Astrocyte (in vitro differentiated cells and primary cell): ENCODE measurements at regions not wholly inside any gene's neighbourhood (a gene's known extent, or its start where the extent isn't known, plus 50 kb on each side); places are given as distances from the start of the nearest gene placed in this dataset.

ENCODE experiments used
- DNase-seq: peaks from one replicate; pipeline ENCODE4 v3.0.0-alpha.2; 2010; ENCODE audit warnings: low read depth
- FAIRE-seq: peaks from 2 replicates; lab custom pipeline; 2011; peaks lifted over from hg19 to GRCh38; lab: Jason Lieb, UNC
- H2AFZ ChIP-seq: 2 replicates; pipeline ENCODE4 v1.6.0; 2012; ENCODE audit warnings: low read depth, low read length, inconsistent platforms
- H3K27ac ChIP-seq: 2 replicates; pipeline ENCODE4 v1.5.1; 2011; ENCODE audit warnings: low read depth, low read length, inconsistent platforms
- H3K27me3 ChIP-seq: 2 replicates; pipeline ENCODE4 v1.6.0; 2011; ENCODE audit warnings: low read length, inconsistent platforms; ENCODE audit not compliant: insufficient read depth
- H3K36me3 ChIP-seq: 2 replicates; pipeline ENCODE4 v1.5.1; 2011; ENCODE audit warnings: low read length, inconsistent platforms; ENCODE audit not compliant: insufficient read depth
- H3K4me1 ChIP-seq: 2 replicates; pipeline ENCODE4 v1.5.1; 2011; ENCODE audit warnings: low read length, inconsistent platforms; ENCODE audit not compliant: insufficient read depth
- H3K4me2 ChIP-seq: 2 replicates; pipeline ENCODE4 v1.6.0; 2012; ENCODE audit warnings: low read length, inconsistent platforms
- H3K4me3 ChIP-seq: 2 replicates; pipeline ENCODE4 v1.5.1; 2011; ENCODE audit warnings: low read depth, mild to moderate bottlenecking, low read length, inconsistent platforms; ENCODE audit not compliant: insufficient read depth
- H3K79me2 ChIP-seq: 2 replicates; pipeline ENCODE4 v1.6.0; 2012; ENCODE audit warnings: mild to moderate bottlenecking, low read length, inconsistent platforms; ENCODE audit not compliant: insufficient read depth
- H3K9ac ChIP-seq: 2 replicates; pipeline ENCODE4 v1.6.0; 2012; ENCODE audit warnings: mild to moderate bottlenecking, low read length, inconsistent platforms
- H3K9me3 ChIP-seq: 2 replicates; pipeline ENCODE4 v1.5.1; 2012; ENCODE audit warnings: low read depth, mild to moderate bottlenecking, low read length, inconsistent platforms; ENCODE audit not compliant: insufficient read depth
- H4K20me1 ChIP-seq: 2 replicates; pipeline ENCODE4 v1.6.0; 2012; ENCODE audit warnings: low read length, inconsistent platforms; ENCODE audit not compliant: insufficient read depth
- H3K27ac Mint-ChIP-seq: one replicate; pipeline ENCODE4 v1.8.0; 2021; ENCODE audit warnings: mild to moderate bottlenecking, mixed read lengths; ENCODE audit not compliant: unreplicated experiment
- H3K27me3 Mint-ChIP-seq: one replicate; pipeline ENCODE4 v1.8.0; 2021; ENCODE audit warnings: low read depth, mixed read lengths; ENCODE audit not compliant: unreplicated experiment
- H3K36me3 Mint-ChIP-seq: one replicate; pipeline ENCODE4 v1.8.0; 2021; ENCODE audit warnings: low read depth, mixed read lengths; ENCODE audit not compliant: unreplicated experiment
- H3K4me1 Mint-ChIP-seq: one replicate; pipeline ENCODE4 v1.8.0; 2021; ENCODE audit warnings: low read depth, mixed read lengths; ENCODE audit not compliant: unreplicated experiment
- H3K4me3 Mint-ChIP-seq: one replicate; pipeline ENCODE4 v1.8.0; 2021; ENCODE audit warnings: mild to moderate bottlenecking, moderate library complexity, mixed read lengths; ENCODE audit not compliant: unreplicated experiment
- H3K9me3 Mint-ChIP-seq: one replicate; pipeline ENCODE4 v1.8.0; 2021; ENCODE audit warnings: mild to moderate bottlenecking, mixed read lengths; ENCODE audit not compliant: unreplicated experiment
- EZH2 ChIP-seq: IDR thresholded peaks from 2 replicates; pipeline ENCODE4 v1.6.1; 2012; ENCODE audit warnings: mild to moderate bottlenecking, low read length, inconsistent platforms; ENCODE audit not compliant: insufficient read depth
- TF ChIP-seq, protein P1 (sequence below): IDR thresholded peaks from 2 replicates; pipeline ENCODE4 v1.5.1; 2011; ENCODE audit warnings: low read depth, mild to moderate bottlenecking, inconsistent platforms, low read length, moderate library complexity; ENCODE audit not compliant: insufficient read depth

- Mint-ChIP-seq H3K4me1 (peaks cover 19% of the 10 kb centered on the region), H3K27ac (no peak overlapping the region), H3K9me3 (no peaks in the 10 kb centered on the region), H3K36me3 (no peaks in the 10 kb centered on the region), H3K4me3 (no peak overlapping the region), H3K27me3 (no peaks in the 10 kb centered on the region)
- H3K4me3 ChIP-seq: no peak overlapping the region
- TF ChIP-seq EZH2: no peak
- TF ChIP-seq, protein P1, sequence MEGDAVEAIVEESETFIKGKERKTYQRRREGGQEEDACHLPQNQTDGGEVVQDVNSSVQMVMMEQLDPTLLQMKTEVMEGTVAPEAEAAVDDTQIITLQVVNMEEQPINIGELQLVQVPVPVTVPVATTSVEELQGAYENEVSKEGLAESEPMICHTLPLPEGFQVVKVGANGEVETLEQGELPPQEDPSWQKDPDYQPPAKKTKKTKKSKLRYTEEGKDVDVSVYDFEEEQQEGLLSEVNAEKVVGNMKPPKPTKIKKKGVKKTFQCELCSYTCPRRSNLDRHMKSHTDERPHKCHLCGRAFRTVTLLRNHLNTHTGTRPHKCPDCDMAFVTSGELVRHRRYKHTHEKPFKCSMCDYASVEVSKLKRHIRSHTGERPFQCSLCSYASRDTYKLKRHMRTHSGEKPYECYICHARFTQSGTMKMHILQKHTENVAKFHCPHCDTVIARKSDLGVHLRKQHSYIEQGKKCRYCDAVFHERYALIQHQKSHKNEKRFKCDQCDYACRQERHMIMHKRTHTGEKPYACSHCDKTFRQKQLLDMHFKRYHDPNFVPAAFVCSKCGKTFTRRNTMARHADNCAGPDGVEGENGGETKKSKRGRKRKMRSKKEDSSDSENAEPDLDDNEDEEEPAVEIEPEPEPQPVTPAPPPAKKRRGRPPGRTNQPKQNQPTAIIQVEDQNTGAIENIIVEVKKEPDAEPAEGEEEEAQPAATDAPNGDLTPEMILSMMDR: no peak
- H3K9me3 ChIP-seq: no peaks in the 10 kb centered on the region
- H3K9ac ChIP-seq: no peak overlapping the region
- FAIRE-seq (no peak), DNase-seq (no peak)
- H4K20me1 ChIP-seq: no peaks in the 10 kb centered on the region
- H3K27ac ChIP-seq: no peak overlapping the region
- no peak overlapping the region for H3K4me2 ChIP-seq
- H3K79me2 ChIP-seq: no peaks in the 10 kb centered on the region
- no peaks in the 10 kb centered on the region for H3K36me3 ChIP-seq
- H2AFZ ChIP-seq: no peak overlapping the region
- no peaks in the 10 kb centered on the region for H3K27me3 ChIP-seq
- H3K4me1 ChIP-seq: peaks cover 4% of the 10 kb centered on the region
Measured at GRCh38 chr9:13603921-13604320, 324.4 kb upstream of the MPDZ start.

DNA sequence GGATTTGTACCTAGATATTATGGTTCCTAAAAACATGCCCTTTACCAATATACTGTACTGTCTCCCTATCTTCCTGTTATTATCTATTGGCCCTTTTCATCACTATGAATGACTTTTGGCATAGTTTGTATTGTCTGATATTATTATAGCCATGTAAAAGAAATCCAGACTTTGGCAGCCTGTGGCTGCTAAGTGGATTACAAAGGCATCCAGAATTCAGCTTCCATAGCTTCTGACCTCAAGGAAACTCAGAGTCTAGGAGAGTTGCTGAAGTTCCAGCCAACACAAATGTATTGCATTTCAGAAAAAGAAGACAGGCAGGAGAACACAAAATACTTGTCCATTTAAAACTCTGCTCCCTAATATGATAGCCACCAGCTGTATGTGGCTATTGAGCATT lies 319.2 kb upstream of the MPDZ start:
- no peak overlapping the region for H3K4me2 ChIP-seq
- Mint-ChIP-seq H3K36me3 (no peaks in the 10 kb centered on the region), H3K27me3 (no peaks in the 10 kb centered on the region), H3K4me3 (no peak overlapping the region), H3K9me3 (no peaks in the 10 kb centered on the region), H3K27ac (no peak overlapping the region), H3K4me1 (peaks cover 10% of the 10 kb centered on the region)
- FAIRE-seq: no peak
- DNase-seq: peak; percentile 47
- H3K4me1 ChIP-seq: no peaks in the 10 kb centered on the region
- no peak overlapping the region for H3K27ac ChIP-seq
- no peak overlapping the region for H2AFZ ChIP-seq
- no peaks in the 10 kb centered on the region for H3K36me3 ChIP-seq
- no peaks in the 10 kb centered on the region for H4K20me1 ChIP-seq
- H3K9me3 ChIP-seq: no peaks in the 10 kb centered on the region
- TF ChIP-seq, protein P1: no peak
- TF ChIP-seq EZH2: no peak
- H3K79me2 ChIP-seq: no peaks in the 10 kb centered on the region
- no peaks in the 10 kb centered on the region for H3K27me3 ChIP-seq
- H3K9ac ChIP-seq: no peak overlapping the region
- no peak overlapping the region for H3K4me3 ChIP-seq

- Histone ChIP-seq H3K9me3 (no peaks in the 10 kb centered on the region), H3K4me3 (no peak overlapping the region), H3K4me1 (no peaks in the 10 kb centered on the region), H3K9ac (no peak overlapping the region), H2AFZ (no peak overlapping the region), H3K79me2 (no peaks in the 10 kb centered on the region), H3K4me2 (no peak overlapping the region), H4K20me1 (no peaks in the 10 kb centered on the region), H3K36me3 (no peaks in the 10 kb centered on the region), H3K27me3 (no peaks in the 10 kb centered on the region), H3K27ac (no peak overlapping the region)
- H3K4me3 Mint-ChIP-seq: no peak overlapping the region
- H3K36me3 Mint-ChIP-seq: no peaks in the 10 kb centered on the region
- no peak overlapping the region for H3K27ac Mint-ChIP-seq
- H3K4me1 Mint-ChIP-seq: peaks cover 10% of the 10 kb centered on the region
- FAIRE-seq (no peak), DNase-seq (no peak)
- H3K9me3 Mint-ChIP-seq: no peaks in the 10 kb centered on the region
- no peaks in the 10 kb centered on the region for H3K27me3 Mint-ChIP-seq
- TF ChIP-seq, protein P1: no peak
- no peak for TF ChIP-seq EZH2
Measured at GRCh38 chr9:13597427-13597826, 317.9 kb upstream of the MPDZ start.
